ENCODE measurements at regions not wholly inside any gene's neighbourhood (a gene's known extent, or its start where the extent isn't known, plus 50 kb on each side); places are given as distances from the start of the nearest gene placed in this dataset.
A peak's percentile ranks its signal among the peaks of the same experiment; 100 is the strongest.

- H3K9me3 ChIP-seq: no peaks in the 10 kb centered on the region
- no peaks in the 10 kb centered on the region for H3K27me3 ChIP-seq
- DNase-seq: no peak
- no peak for TF ChIP-seq POLR2A (IDR thresholded peaks at IDR 0.05)
- TF ChIP-seq CTCF (IDR thresholded peaks at IDR 0.05): no peak
- H3K4me3 ChIP-seq (replicated peaks in 1 of 3): no peak overlapping the region
- H3K27ac ChIP-seq: no peak overlapping the region
- WGBS, 2 donors: 48 to 66% methylated on average over 2 of the region's 2 CpGs
- H3K4me1 ChIP-seq: no peaks in the 10 kb centered on the region
- no peaks in the 10 kb centered on the region for H3K36me3 ChIP-seq
- intact Hi-C loops (cut with DNase I): no loop called here
Measured at GRCh38 chr5:4634342-4634741, 505.8 kb upstream of the ADAMTS16 start.

GRCh38 chr5:4636378-4636777, 503.8 kb upstream of the ADAMTS16 start:
- intact Hi-C loops (cut with DNase I): no loop called here
- Histone ChIP-seq H3K27me3 (no peaks in the 10 kb centered on the region), H3K27ac (no peak overlapping the region), H3K36me3 (no peaks in the 10 kb centered on the region), H3K4me3 (replicated peaks in 1 of 3) (no peak overlapping the region), H3K4me1 (no peaks in the 10 kb centered on the region), H3K9me3 (no peaks in the 10 kb centered on the region)
- TF ChIP-seq CTCF (IDR thresholded peaks at IDR 0.05) (no peak), POLR2A (IDR thresholded peaks at IDR 0.05) (no peak)
- DNase-seq: no peak
- 87 to 94% methylated on average over 6 of the region's 6 CpGs for WGBS, 2 donors

GRCh38 chr5:4639946-4640345, 500.2 kb upstream of the ADAMTS16 start:
- H3K36me3 ChIP-seq: no peaks in the 10 kb centered on the region
- intact Hi-C loops (cut with DNase I): no loop called here
- no peak overlapping the region for H3K4me3 ChIP-seq (replicated peaks in 1 of 3)
- no peaks in the 10 kb centered on the region for H3K4me1 ChIP-seq
- no peak for DNase-seq
- no peaks in the 10 kb centered on the region for H3K27me3 ChIP-seq
- WGBS, 2 donors: 62 to 64% methylated on average over 11 of the region's 11 CpGs
- H3K27ac ChIP-seq: no peak overlapping the region
- no peak for TF ChIP-seq POLR2A (IDR thresholded peaks at IDR 0.05)
- TF ChIP-seq CTCF (IDR thresholded peaks at IDR 0.05): no peak
- H3K9me3 ChIP-seq: no peaks in the 10 kb centered on the region

GRCh38 chr5:4640795-4641194, 499.3 kb upstream of the ADAMTS16 start:
- Histone ChIP-seq H3K9me3 (no peaks in the 10 kb centered on the region), H3K27me3 (no peaks in the 10 kb centered on the region), H3K27ac (no peak overlapping the region), H3K4me1 (no peaks in the 10 kb centered on the region), H3K4me3 (replicated peaks in 1 of 3) (no peak overlapping the region), H3K36me3 (no peaks in the 10 kb centered on the region)
- no peak for DNase-seq
- 58 to 70% methylated on average over 2 of the region's 2 CpGs for WGBS, 2 donors
- TF ChIP-seq CTCF (IDR thresholded peaks at IDR 0.05) (peak in 1 of 6 experiments; percentile 33), POLR2A (IDR thresholded peaks at IDR 0.05) (no peak)
- intact Hi-C loops (cut with DNase I): no loop called here

GRCh38 chr5:4642525-4642924, 497.6 kb upstream of the ADAMTS16 start:
- Histone ChIP-seq H3K36me3 (no peaks in the 10 kb centered on the region), H3K4me3 (replicated peaks in 1 of 3) (no peak overlapping the region), H3K27ac (no peak overlapping the region), H3K4me1 (no peaks in the 10 kb centered on the region), H3K27me3 (no peaks in the 10 kb centered on the region), H3K9me3 (no peaks in the 10 kb centered on the region)
- DNase-seq: no peak
- 91 to 93% methylated on average over 1 of the region's 1 CpG for WGBS, 2 donors
- TF ChIP-seq CTCF (IDR thresholded peaks at IDR 0.05) (no peak), POLR2A (IDR thresholded peaks at IDR 0.05) (no peak)
- intact Hi-C loops (cut with DNase I): no loop called here

All from thyroid gland (tissue), 4 donors.